ENCODE measurements at regions not wholly inside any gene's neighbourhood (a gene's known extent, or its start where the extent isn't known, plus 50 kb on each side); places are given as distances from the start of the nearest gene placed in this dataset.

- no peak for DNase-seq
Observed at GRCh38 chr7:41910940-41911600, 208.2 kb upstream of the INHBA start.

- DNase-seq: no peak
Observed at GRCh38 chr7:41907444-41907843, 204.6 kb upstream of the INHBA start.

- DNase-seq: no peak
Observed at GRCh38 chr7:41900532-41900931, 197.6 kb upstream of the INHBA start.

GRCh38 chr7:41899823-41900433 lies 197.0 kb upstream of the INHBA start:
- no peak for DNase-seq

- no peak for DNase-seq
Observed at GRCh38 chr7:41893656-41894055, 190.8 kb upstream of the INHBA start.

- no peak for DNase-seq
Observed at GRCh38 chr7:41892356-41893100, 189.6 kb upstream of the INHBA start.

GRCh38 chr7:41891950-41892349 lies 189.1 kb upstream of the INHBA start:
- DNase-seq: no peak

GRCh38 chr7:41890631-41891274 lies 187.9 kb upstream of the INHBA start:
- DNase-seq: no peak

GRCh38 chr7:41889472-41889871 lies 186.6 kb upstream of the INHBA start:
- no peak for DNase-seq

- no peak for DNase-seq
Observed at GRCh38 chr7:41889040-41889439, 186.2 kb upstream of the INHBA start.

GRCh38 chr7:41887416-41887815 lies 184.5 kb upstream of the INHBA start:
- DNase-seq: no peak

- no peak for DNase-seq
Observed at GRCh38 chr7:41886901-41887311, 184.0 kb upstream of the INHBA start.

- no peak for DNase-seq
Observed at GRCh38 chr7:41886262-41886900, 183.5 kb upstream of the INHBA start.

- DNase-seq: no peak
Observed at GRCh38 chr7:41885748-41886147, 182.9 kb upstream of the INHBA start.

- DNase-seq: no peak
Observed at GRCh38 chr7:41885078-41885477, 182.2 kb upstream of the INHBA start.

- peak; percentile 10 for DNase-seq
Observed at GRCh38 chr7:41882745-41883420, 180.0 kb upstream of the INHBA start.

GRCh38 chr7:41882256-41882655 lies 179.4 kb upstream of the INHBA start:
- no peak for DNase-seq

GRCh38 chr7:41881331-41882130 lies 178.6 kb upstream of the INHBA start:
- peak; percentile 89 for DNase-seq

GRCh38 chr7:41880107-41880506 lies 177.2 kb upstream of the INHBA start:
- DNase-seq: no peak

GRCh38 chr7:41879403-41879802 lies 176.5 kb upstream of the INHBA start:
- DNase-seq: no peak

Data from activated CD4-positive, alpha-beta T cell treated with anti-CD3 and anti-CD28 coated beads, Interleukin-2, amount 50 U/mL, for 16 hours (primary cell).